Activated CD4-positive, CD25-positive, alpha-beta regulatory T cell treated with anti-CD3 and anti-CD28 coated beads, Interleukin-2, amount 50 U/mL, for 24 hours (primary cell): ENCODE measurements at regions not wholly inside any gene's neighbourhood (a gene's known extent, or its start where the extent isn't known, plus 50 kb on each side); places are given as distances from the start of the nearest gene placed in this dataset.
"Not testable (repeated sequence)": the region's sequence is repeated elsewhere in the genome, so short reads cannot be mapped to it uniquely, and the experiment has no call there.

Source experiments
- ATAC-seq, 2 donors: fragments of 150-1000 bp; cut with Tn5 transposase; one replicate each; pipeline ENCODE4 v1.10.0; 2021; ENCODE audit warnings: mild to moderate bottlenecking in 1 of 2, moderate library complexity in 1 of 2

- ATAC-seq = no peak
These were observed 274.4 kb downstream of the TDRD3 start for GRCh38 chr13:60671386-60671785.

GRCh38 chr13:60663788-60664187, 266.8 kb downstream of the TDRD3 start:
- no peak for ATAC-seq

- no peak for ATAC-seq
These were observed 265.6 kb downstream of the TDRD3 start for GRCh38 chr13:60662595-60662994.

GRCh38 chr13:60661521-60661920, 264.5 kb downstream of the TDRD3 start:
- ATAC-seq = no peak

GRCh38 chr13:60657586-60657985, 260.6 kb downstream of the TDRD3 start:
- not testable (repeated sequence) for ATAC-seq

- no peak for ATAC-seq
These were observed 258.2 kb downstream of the TDRD3 start for GRCh38 chr13:60655256-60655655.

- no peak for ATAC-seq
These were observed 257.4 kb downstream of the TDRD3 start for GRCh38 chr13:60654415-60654814.

GRCh38 chr13:60647547-60647946, 250.5 kb downstream of the TDRD3 start:
- ATAC-seq = no peak

- no peak for ATAC-seq
These were observed 249.6 kb downstream of the TDRD3 start for GRCh38 chr13:60646620-60647019.

GRCh38 chr13:60645676-60646075, 248.7 kb downstream of the TDRD3 start:
- ATAC-seq = no peak

GRCh38 chr13:60642552-60642951, 245.5 kb downstream of the TDRD3 start:
- ATAC-seq = no peak

GRCh38 chr13:60629158-60629557, 232.1 kb downstream of the TDRD3 start:
- no peak for ATAC-seq

- no peak for ATAC-seq
These were observed 230.2 kb downstream of the TDRD3 start for GRCh38 chr13:60627071-60627686.
